ENCODE measurements at regions not wholly inside any gene's neighbourhood (a gene's known extent, or its start where the extent isn't known, plus 50 kb on each side); places are given as distances from the start of the nearest gene placed in this dataset.

DNA sequence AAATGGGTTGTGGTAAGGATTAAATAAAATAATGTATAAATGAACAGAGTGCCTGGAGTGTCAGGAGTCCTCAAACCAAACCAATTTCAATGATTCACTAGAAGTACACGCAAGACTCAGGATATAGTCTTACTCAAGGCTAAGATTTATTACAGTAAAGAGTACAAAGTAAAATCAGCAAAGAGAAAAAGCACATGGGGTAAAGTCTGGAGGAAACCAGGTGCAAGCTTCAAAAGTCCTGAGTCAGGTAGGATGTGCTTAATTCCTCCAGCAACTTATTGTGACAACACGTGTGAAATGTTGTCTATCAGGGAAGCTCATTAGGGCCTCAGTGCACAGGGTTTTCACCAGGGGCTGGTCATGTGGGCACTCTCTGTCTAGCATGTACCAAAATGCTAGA is 105.8 kb upstream of the NAP1L1 start:
- Histone ChIP-seq H3K36me3 (ENCODE audit: insufficient read depth, low read length) (no peaks in the 10 kb centered on the region), H2AFZ (ENCODE audit: low read depth, low read length) (no peak overlapping the region), H3K79me2 (replicated peaks; ENCODE audit: insufficient read depth, low read length) (no peaks in the 10 kb centered on the region), H3K9ac (ENCODE audit: low read length) (no peak overlapping the region), H3K9me2 (ENCODE audit: insufficient read depth, low read length) (no peaks in the 10 kb centered on the region), H3K9me3 (ENCODE audit: low read length) (no peaks in the 10 kb centered on the region), H3K27ac (ENCODE audit: low read length) (peak overlapping the region; percentile 50), H4K20me1 (ENCODE audit: insufficient read depth) (no peaks in the 10 kb centered on the region), H3K4me3 (ENCODE audit: low read length) (no peak overlapping the region), H3K4me2 (ENCODE audit: low read length) (no peak overlapping the region), H3F3A (ENCODE audit: insufficient read depth, low read length, poor library complexity, severe bottlenecking) (no peaks in the 10 kb centered on the region), H3K27me3 (ENCODE audit: insufficient read depth, low read depth, low read length) (no peaks in the 10 kb centered on the region)
- TF ChIP-seq EZH2 (IDR thresholded peaks at IDR 0.05; ENCODE audit: borderline replicate concordance, insufficient read depth, low read length, poor library complexity, severe bottlenecking) (no peak), TAF1 (IDR thresholded peaks at IDR 0.05; ENCODE audit: low read depth) (no peak), POLR2AphosphoS5 (IDR thresholded peaks at IDR 0.05) (no peak), SMC3 (conservative IDR thresholded peaks at IDR 0.05; ENCODE audit: poor library complexity) (no peak), MXI1 (conservative IDR thresholded peaks at IDR 0.05; ENCODE audit: poor library complexity, severe bottlenecking) (no peak), EP300 (conservative IDR thresholded peaks at IDR 0.05; ENCODE audit: poor library complexity, severe bottlenecking) (no peak), REST (IDR thresholded peaks at IDR 0.05; ENCODE audit: borderline replicate concordance) (no peak)

DNA sequence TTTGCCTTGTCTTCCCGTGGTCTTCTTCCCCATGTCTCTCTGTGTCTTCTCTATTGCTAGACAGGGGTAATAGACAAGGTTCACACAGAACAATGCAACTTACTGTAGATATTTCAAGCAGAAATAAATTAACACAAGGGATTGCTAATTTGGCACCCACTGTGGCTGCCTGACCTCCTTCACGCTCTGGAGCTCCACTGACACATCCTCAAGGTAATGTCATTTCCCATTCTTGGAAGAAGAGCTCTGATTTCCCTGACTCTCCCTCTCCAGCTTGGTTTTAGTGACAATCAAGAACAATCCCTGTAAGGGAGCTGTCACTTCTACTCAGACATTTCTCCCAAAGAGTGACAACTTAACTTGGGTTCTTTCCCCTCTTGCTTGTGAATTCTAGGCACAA is 105.4 kb upstream of the NAP1L1 start:
- TF ChIP-seq EP300 (conservative IDR thresholded peaks at IDR 0.05; ENCODE audit: poor library complexity, severe bottlenecking) = peak; percentile 64
- TF ChIP-seq RAD21 (conservative IDR thresholded peaks at IDR 0.05) = no peak
- peak; percentile 34 for TF ChIP-seq POLR2AphosphoS5 (IDR thresholded peaks at IDR 0.05)
- peak; percentile 33 for TF ChIP-seq REST (IDR thresholded peaks at IDR 0.05; ENCODE audit: borderline replicate concordance)
- TF ChIP-seq EZH2 (IDR thresholded peaks at IDR 0.05; ENCODE audit: borderline replicate concordance, insufficient read depth, low read length, poor library complexity, severe bottlenecking) = no peak
- no peak overlapping the region for H3K4me2 ChIP-seq (ENCODE audit: low read length)
- no peaks in the 10 kb centered on the region for H3K9me3 ChIP-seq (ENCODE audit: low read length)
- H4K20me1 ChIP-seq (ENCODE audit: insufficient read depth) = no peaks in the 10 kb centered on the region
- no peak overlapping the region for H3K4me3 ChIP-seq (ENCODE audit: low read length)
- H3F3A ChIP-seq (ENCODE audit: insufficient read depth, low read length, poor library complexity, severe bottlenecking) = no peaks in the 10 kb centered on the region
- H3K27ac ChIP-seq (ENCODE audit: low read length) = peak overlapping the region; percentile 50
- H3K9ac ChIP-seq (ENCODE audit: low read length) = no peak overlapping the region
- no peak overlapping the region for H2AFZ ChIP-seq (ENCODE audit: low read depth, low read length)
- H3K36me3 ChIP-seq (ENCODE audit: insufficient read depth, low read length) = no peaks in the 10 kb centered on the region
- no peaks in the 10 kb centered on the region for H3K27me3 ChIP-seq (ENCODE audit: insufficient read depth, low read depth, low read length)
- H3K79me2 ChIP-seq (replicated peaks; ENCODE audit: insufficient read depth, low read length) = no peaks in the 10 kb centered on the region
- no peaks in the 10 kb centered on the region for H3K9me2 ChIP-seq (ENCODE audit: insufficient read depth, low read length)

Data from neural cell (in vitro differentiated cells).